GM06990 (cell line): ENCODE measurements at regions not wholly inside any gene's neighbourhood (a gene's known extent, or its start where the extent isn't known, plus 50 kb on each side); places are given as distances from the start of the nearest gene placed in this dataset.

Experiments
- DNase-seq: peaks from one replicate; pipeline ENCODE4 v3.0.0-alpha.2; 2011; ENCODE audit not compliant: insufficient read length; ENCODE audit errors: extremely low read depth
- H3K27me3 ChIP-seq: replicated peaks from 2 replicates; pipeline ENCODE4 v1.6.0; 2011; ENCODE audit warnings: low read length; ENCODE audit not compliant: control insufficient read depth, insufficient read depth
- H3K36me3 ChIP-seq: 2 replicates; pipeline ENCODE4 v1.5.1; 2011; ENCODE audit warnings: low read length; ENCODE audit not compliant: control insufficient read depth, insufficient read depth
- H3K4me3 ChIP-seq: replicated peaks from 2 replicates; pipeline ENCODE4 v1.5.1; 2011; ENCODE audit warnings: low read depth, mild to moderate bottlenecking, control low read depth, low read length
- TF ChIP-seq, protein P1 (sequence below): IDR thresholded peaks from 2 replicates; pipeline ENCODE4 v1.5.1; 2011; ENCODE audit warnings: low read length, control low read depth, mild to moderate bottlenecking, inconsistent platforms; ENCODE audit not compliant: insufficient read depth, poor library complexity, severe bottlenecking

- no peaks in the 10 kb centered on the region for H3K36me3 ChIP-seq
- H3K4me3 ChIP-seq = no peak overlapping the region
- DNase-seq = no peak
- TF ChIP-seq, protein P1, sequence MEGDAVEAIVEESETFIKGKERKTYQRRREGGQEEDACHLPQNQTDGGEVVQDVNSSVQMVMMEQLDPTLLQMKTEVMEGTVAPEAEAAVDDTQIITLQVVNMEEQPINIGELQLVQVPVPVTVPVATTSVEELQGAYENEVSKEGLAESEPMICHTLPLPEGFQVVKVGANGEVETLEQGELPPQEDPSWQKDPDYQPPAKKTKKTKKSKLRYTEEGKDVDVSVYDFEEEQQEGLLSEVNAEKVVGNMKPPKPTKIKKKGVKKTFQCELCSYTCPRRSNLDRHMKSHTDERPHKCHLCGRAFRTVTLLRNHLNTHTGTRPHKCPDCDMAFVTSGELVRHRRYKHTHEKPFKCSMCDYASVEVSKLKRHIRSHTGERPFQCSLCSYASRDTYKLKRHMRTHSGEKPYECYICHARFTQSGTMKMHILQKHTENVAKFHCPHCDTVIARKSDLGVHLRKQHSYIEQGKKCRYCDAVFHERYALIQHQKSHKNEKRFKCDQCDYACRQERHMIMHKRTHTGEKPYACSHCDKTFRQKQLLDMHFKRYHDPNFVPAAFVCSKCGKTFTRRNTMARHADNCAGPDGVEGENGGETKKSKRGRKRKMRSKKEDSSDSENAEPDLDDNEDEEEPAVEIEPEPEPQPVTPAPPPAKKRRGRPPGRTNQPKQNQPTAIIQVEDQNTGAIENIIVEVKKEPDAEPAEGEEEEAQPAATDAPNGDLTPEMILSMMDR = no peak
- H3K27me3 ChIP-seq = no peaks in the 10 kb centered on the region
These were observed 550.6 kb downstream of the SOX6 start for GRCh38 chr11:15805726-15806125.

DNA sequence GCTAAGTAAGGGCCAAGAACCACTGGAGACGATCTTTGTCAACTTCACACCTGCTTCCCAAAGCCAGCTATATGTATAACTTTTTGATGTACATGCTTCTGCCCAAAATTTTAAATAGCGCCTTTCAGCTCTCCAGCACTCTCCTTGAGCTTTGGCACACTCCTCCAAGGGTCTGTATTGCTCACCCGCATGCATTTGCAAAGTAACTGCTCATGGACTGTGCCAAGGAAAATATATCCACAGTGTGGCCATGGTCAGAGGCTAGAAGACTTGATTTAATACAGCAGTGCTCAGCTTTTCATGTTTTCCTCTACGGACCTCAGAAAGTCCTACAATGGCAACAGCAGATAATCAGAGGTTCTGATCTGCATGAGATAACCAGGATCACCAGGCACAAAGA, 550.1 kb downstream of the SOX6 start:
- TF ChIP-seq, protein P1 = no peak
- no peaks in the 10 kb centered on the region for H3K27me3 ChIP-seq

DNA sequence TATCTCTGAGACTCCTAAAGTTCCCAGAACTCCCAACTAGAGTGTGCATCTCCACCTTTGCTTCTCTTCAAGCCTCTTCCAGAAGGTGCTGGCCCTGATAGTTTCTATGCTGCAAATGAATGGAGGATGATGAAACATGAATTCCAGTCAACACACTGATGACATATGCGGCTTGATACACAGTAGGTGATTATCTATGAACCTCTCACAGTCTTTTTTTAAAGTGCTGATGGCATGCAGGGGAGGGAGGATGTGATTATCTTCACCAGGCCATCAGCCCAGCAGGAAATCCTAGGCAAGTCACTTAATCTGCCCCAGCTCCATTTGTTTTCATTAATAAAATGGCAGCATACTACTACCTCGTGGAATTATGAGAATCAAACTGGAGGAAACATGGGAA, 548.5 kb downstream of the SOX6 start:
- TF ChIP-seq, protein P1 = no peak
- Histone ChIP-seq H3K27me3 (no peaks in the 10 kb centered on the region), H3K4me3 (no peak overlapping the region), H3K36me3 (no peaks in the 10 kb centered on the region)
- no peak for DNase-seq

More for the DNA sequence above, 550.1 kb downstream of the SOX6 start:
- H3K36me3 ChIP-seq = no peaks in the 10 kb centered on the region
- no peak for DNase-seq
- no peak overlapping the region for H3K4me3 ChIP-seq

GRCh38 chr11:15810082-15810481, 546.3 kb downstream of the SOX6 start:
- TF ChIP-seq, protein P1 = no peak
- no peaks in the 10 kb centered on the region for H3K27me3 ChIP-seq
- H3K4me3 ChIP-seq = no peak overlapping the region
- H3K36me3 ChIP-seq = no peaks in the 10 kb centered on the region
- DNase-seq = no peak

GRCh38 chr11:15810525-15810924, 545.8 kb downstream of the SOX6 start:
- TF ChIP-seq, protein P1 = no peak
- no peak for DNase-seq
- H3K4me3 ChIP-seq = no peak overlapping the region
- H3K36me3 ChIP-seq = no peaks in the 10 kb centered on the region
- H3K27me3 ChIP-seq = no peaks in the 10 kb centered on the region; the same call in 1 of the 2 replicates
